ENCODE measurements at regions not wholly inside any gene's neighbourhood (a gene's known extent, or its start where the extent isn't known, plus 50 kb on each side); places are given as distances from the start of the nearest gene placed in this dataset.

- no peak for DNase-seq (ENCODE audit: low read depth)
- TF ChIP-seq CTCF (IDR thresholded peaks at IDR 0.05; ENCODE audit: low read depth, low read length) (no peak), MYC (IDR thresholded peaks at IDR 0.05; ENCODE audit: low read depth, low read length) (no peak), POLR2A (IDR thresholded peaks at IDR 0.05; ENCODE audit: extremely low read depth, insufficient read length) (no peak), MAX (IDR thresholded peaks at IDR 0.05; ENCODE audit: low read depth, low read length) (no peak)
- H3K4me3 ChIP-seq (ENCODE audit: low read depth, low read length), result no peak overlapping the region
These were observed 251.9 kb upstream of the PRDM1 start for GRCh38 chr6:105833959-105834947.

GRCh38 chr6:105832313-105832761, 253.8 kb upstream of the PRDM1 start:
- peak; percentile 90 for DNase-seq (ENCODE audit: low read depth)
- TF ChIP-seq MYC (IDR thresholded peaks at IDR 0.05; ENCODE audit: low read depth, low read length) (no peak), POLR2A (IDR thresholded peaks at IDR 0.05; ENCODE audit: extremely low read depth, insufficient read length) (no peak), CTCF (IDR thresholded peaks at IDR 0.05; ENCODE audit: low read depth, low read length) (no peak), MAX (IDR thresholded peaks at IDR 0.05; ENCODE audit: low read depth, low read length) (no peak)
- H3K4me3 ChIP-seq (ENCODE audit: low read depth, low read length), result no peak overlapping the region

- TF ChIP-seq POLR2A (IDR thresholded peaks at IDR 0.05; ENCODE audit: extremely low read depth, insufficient read length), result no peak
- TF ChIP-seq MYC (IDR thresholded peaks at IDR 0.05; ENCODE audit: low read depth, low read length), result no peak
- no peak for TF ChIP-seq MAX (IDR thresholded peaks at IDR 0.05; ENCODE audit: low read depth, low read length)
- TF ChIP-seq CTCF (IDR thresholded peaks at IDR 0.05; ENCODE audit: low read depth, low read length), result no peak
- no peak overlapping the region for H3K4me3 ChIP-seq (ENCODE audit: low read depth, low read length)
- peak; percentile 43 for DNase-seq (ENCODE audit: low read depth)
These were observed 254.6 kb upstream of the PRDM1 start for GRCh38 chr6:105831311-105832097.

GRCh38 chr6:105825210-105825609, 260.9 kb upstream of the PRDM1 start:
- no peak overlapping the region for H3K4me3 ChIP-seq (ENCODE audit: low read depth, low read length)
- DNase-seq (ENCODE audit: low read depth), result no peak
- no peak for TF ChIP-seq POLR2A (IDR thresholded peaks at IDR 0.05; ENCODE audit: extremely low read depth, insufficient read length)
- TF ChIP-seq CTCF (IDR thresholded peaks at IDR 0.05; ENCODE audit: low read depth, low read length), result no peak
- TF ChIP-seq MAX (IDR thresholded peaks at IDR 0.05; ENCODE audit: low read depth, low read length), result no peak
- TF ChIP-seq MYC (IDR thresholded peaks at IDR 0.05; ENCODE audit: low read depth, low read length), result no peak

GRCh38 chr6:105824732-105825131, 261.4 kb upstream of the PRDM1 start:
- TF ChIP-seq CTCF (IDR thresholded peaks at IDR 0.05; ENCODE audit: low read depth, low read length) (no peak), POLR2A (IDR thresholded peaks at IDR 0.05; ENCODE audit: extremely low read depth, insufficient read length) (no peak), MAX (IDR thresholded peaks at IDR 0.05; ENCODE audit: low read depth, low read length) (no peak), MYC (IDR thresholded peaks at IDR 0.05; ENCODE audit: low read depth, low read length) (no peak)
- no peak overlapping the region for H3K4me3 ChIP-seq (ENCODE audit: low read depth, low read length)
- no peak for DNase-seq (ENCODE audit: low read depth)
